CD4-positive, CD25-positive, alpha-beta regulatory T cell (primary cell): ENCODE measurements at regions not wholly inside any gene's neighbourhood (a gene's known extent, or its start where the extent isn't known, plus 50 kb on each side); places are given as distances from the start of the nearest gene placed in this dataset.

Experiments
- ATAC-seq, 2 donors: fragments of 150-1000 bp; cut with Tn5 transposase; one replicate each; pipeline ENCODE4 v1.10.0; 2021; ENCODE audit warnings: low read depth in 2 of 2, moderate number of reproducible peaks in 2 of 2, moderate library complexity in 1 of 2
- DNase-seq, 3 donors: peaks; one replicate each; pipeline versions ENCODE4 v3.0.0 to v3.0.0-alpha.2; 2012 to 2022; ENCODE audit warnings: mixed read lengths in 1 of 3
- H3K27ac ChIP-seq: one replicate; pipeline ENCODE4 v1.7.0; 2013; ENCODE audit warnings: mild to moderate bottlenecking, low read length; ENCODE audit not compliant: insufficient read depth, poor library complexity, severe bottlenecking
- H3K27me3 ChIP-seq: one replicate; pipeline ENCODE4 v1.7.0; 2013; ENCODE audit warnings: low read length; ENCODE audit not compliant: control insufficient read depth, insufficient read depth
- H3K36me3 ChIP-seq: one replicate; pipeline ENCODE4 v1.7.0; 2013; ENCODE audit warnings: mild to moderate bottlenecking, low read length, moderate library complexity; ENCODE audit not compliant: control insufficient read depth, insufficient read depth
- H3K4me1 ChIP-seq: 2 replicates; pipeline ENCODE4 v1.7.0; 2013; ENCODE audit warnings: mild to moderate bottlenecking, low read length; ENCODE audit not compliant: insufficient read depth, control insufficient read depth, poor library complexity, severe bottlenecking
- H3K4me3 ChIP-seq: one replicate; pipeline ENCODE4 v1.7.0; 2013; ENCODE audit warnings: low read depth, mild to moderate bottlenecking, low read length, moderate library complexity
- H3K9me3 ChIP-seq, 2 experiments: 1 replicate in 1 of 2; 2 replicates in 1 of 2; pipeline ENCODE4 v1.7.0; 2013; ENCODE audit warnings: low read length in 2 of 2, mild to moderate bottlenecking in 1 of 2, moderate library complexity in 1 of 2; ENCODE audit not compliant: control insufficient read depth in 2 of 2
- H3K27ac Mint-ChIP-seq, 3 donors: one replicate each; pipeline ENCODE4 v1.8.0; 2020 to 2022; ENCODE audit warnings: mild to moderate bottlenecking in 3 of 3, mixed read lengths in 3 of 3, moderate library complexity in 2 of 3
- H3K27me3 Mint-ChIP-seq: one replicate; pipeline ENCODE4 v1.8.0; 2022; ENCODE audit warnings: mild to moderate bottlenecking, mixed read lengths
- H3K36me3 Mint-ChIP-seq: one replicate; pipeline ENCODE4 v1.8.0; 2020; ENCODE audit warnings: mixed read lengths
- H3K4me1 Mint-ChIP-seq, 4 donors: one replicate each; pipeline ENCODE4 v1.8.0; 2020 to 2022; ENCODE audit warnings: mixed read lengths in 4 of 4, mild to moderate bottlenecking in 1 of 4
- H3K4me3 Mint-ChIP-seq, 4 donors: one replicate each; pipeline ENCODE4 v1.8.0; 2020 to 2022; ENCODE audit warnings: mild to moderate bottlenecking in 4 of 4, mixed read lengths in 4 of 4, moderate library complexity in 3 of 4
- H3K9me3 Mint-ChIP-seq, 7 donors: one replicate each; pipeline ENCODE4 v1.8.0; 2020 to 2022; ENCODE audit warnings: mixed read lengths in 7 of 7, mild to moderate bottlenecking in 3 of 7, moderate library complexity in 2 of 7

DNA sequence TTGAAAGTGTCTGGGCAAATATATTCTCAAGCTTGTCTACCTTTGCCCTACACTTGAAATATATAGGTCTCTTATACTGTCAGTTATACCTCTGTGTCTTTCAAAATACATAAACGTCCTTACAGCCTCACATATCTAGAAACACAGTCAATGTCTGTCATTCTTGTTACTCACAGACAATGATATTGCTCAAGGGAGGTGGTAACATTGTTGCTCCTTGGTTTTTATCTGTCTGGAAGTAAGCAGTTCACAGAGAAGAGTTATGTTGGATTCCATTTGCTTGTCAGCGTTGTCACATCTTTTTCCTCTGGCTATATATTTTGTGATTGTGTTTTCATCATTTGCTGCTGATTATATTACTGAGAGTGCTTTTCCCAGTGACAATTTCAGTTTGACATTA is 1528.9 kb downstream of the PCDH7 start:
- H3K36me3 Mint-ChIP-seq = no peaks in the 10 kb centered on the region
- Histone ChIP-seq H3K27me3 (no peaks in the 10 kb centered on the region), H3K4me1 (no peaks in the 10 kb centered on the region), H3K36me3 (no peaks in the 10 kb centered on the region), H3K4me3 (no peak overlapping the region), H3K9me3 (no peaks in the 10 kb centered on the region), H3K27ac (no peak overlapping the region)
- peaks cover 1 to 26% (median 8%) of the 10 kb centered on the region in 7 donors for H3K9me3 Mint-ChIP-seq
- H3K4me1 Mint-ChIP-seq = no peaks in the 10 kb centered on the region
- no peak for ATAC-seq
- no peak overlapping the region for H3K27ac Mint-ChIP-seq
- H3K4me3 Mint-ChIP-seq = no peak overlapping the region
- H3K27me3 Mint-ChIP-seq = no peaks in the 10 kb centered on the region
- no peak for DNase-seq

- Histone ChIP-seq H3K4me3 (no peak overlapping the region), H3K4me1 (no peaks in the 10 kb centered on the region), H3K36me3 (no peaks in the 10 kb centered on the region), H3K9me3 (no peaks in the 10 kb centered on the region), H3K27me3 (no peaks in the 10 kb centered on the region), H3K27ac (no peak overlapping the region)
- ATAC-seq (no peak), DNase-seq (no peak)
- peaks cover 1 to 24% (median 5%) of the 10 kb centered on the region in 7 donors for H3K9me3 Mint-ChIP-seq
- no peak overlapping the region for H3K4me3 Mint-ChIP-seq
- no peak overlapping the region for H3K27ac Mint-ChIP-seq
- H3K4me1 Mint-ChIP-seq = no peaks in the 10 kb centered on the region
- no peaks in the 10 kb centered on the region for H3K27me3 Mint-ChIP-seq
- H3K36me3 Mint-ChIP-seq = no peaks in the 10 kb centered on the region
Observed at GRCh38 chr4:32251126-32251525, 1531.0 kb downstream of the PCDH7 start.

DNA sequence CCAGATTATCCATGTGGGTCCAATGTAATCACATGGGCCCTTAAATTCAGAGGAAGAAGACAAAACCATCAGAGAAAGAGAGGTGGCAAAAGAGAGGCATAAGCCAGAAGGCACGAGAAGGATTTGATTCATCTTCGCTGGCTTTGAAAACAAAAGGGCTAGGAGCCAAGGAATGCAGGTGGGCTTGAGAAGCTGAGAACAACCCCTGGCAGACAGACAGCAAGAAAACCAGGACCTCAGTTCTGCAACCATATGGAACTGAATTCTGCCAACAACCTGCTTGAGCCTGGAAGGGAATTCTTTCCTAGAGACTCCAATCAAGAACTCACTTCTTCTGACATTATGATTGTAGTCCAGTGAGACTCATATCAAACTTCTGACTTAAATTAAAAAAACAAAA is 1531.8 kb downstream of the PCDH7 start:
- DNase-seq = no peak
- H3K4me3 Mint-ChIP-seq = no peak overlapping the region

DNA sequence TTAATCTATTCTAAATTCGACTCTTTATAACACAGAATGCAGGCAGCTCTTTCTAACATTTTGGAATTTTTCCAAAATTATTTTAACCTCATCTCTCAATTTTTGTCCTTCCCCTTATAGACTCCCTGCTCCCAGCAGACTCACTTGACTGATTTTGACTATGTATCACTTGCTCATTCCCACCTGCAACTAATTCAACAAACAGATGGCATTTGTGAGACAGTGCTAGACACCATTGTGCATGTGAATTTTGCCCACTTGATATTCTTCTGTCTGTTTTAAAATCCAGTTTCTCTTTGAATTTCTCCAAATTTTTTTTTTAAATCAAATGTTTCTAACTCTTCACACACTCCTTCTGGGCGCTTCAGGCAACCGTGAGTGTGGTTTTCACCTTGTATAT is 1534.0 kb downstream of the PCDH7 start:
- no peak for ATAC-seq
- no peaks in the 10 kb centered on the region for H3K36me3 ChIP-seq
- Mint-ChIP-seq H3K4me3 (no peak overlapping the region), H3K27me3 (no peaks in the 10 kb centered on the region), H3K27ac (no peak overlapping the region), H3K9me3 (peaks cover 2 to 28% (median 5%) of the 10 kb centered on the region in 7 donors), H3K4me1 (no peaks in the 10 kb centered on the region), H3K36me3 (no peaks in the 10 kb centered on the region)
- H3K27ac ChIP-seq = no peak overlapping the region
- DNase-seq = no peak
- H3K4me3 ChIP-seq = no peak overlapping the region
- no peaks in the 10 kb centered on the region for H3K27me3 ChIP-seq
- no peaks in the 10 kb centered on the region for H3K9me3 ChIP-seq
- no peaks in the 10 kb centered on the region for H3K4me1 ChIP-seq

More for the DNA sequence above, 1531.8 kb downstream of the PCDH7 start:
- Mint-ChIP-seq H3K27me3 (no peaks in the 10 kb centered on the region), H3K27ac (no peak overlapping the region), H3K36me3 (no peaks in the 10 kb centered on the region), H3K4me1 (no peaks in the 10 kb centered on the region), H3K9me3 (peaks cover 2 to 23% (median 6%) of the 10 kb centered on the region in 7 donors)
- ATAC-seq = no peak
- Histone ChIP-seq H3K27me3 (no peaks in the 10 kb centered on the region), H3K27ac (no peak overlapping the region), H3K9me3 (no peaks in the 10 kb centered on the region), H3K36me3 (no peaks in the 10 kb centered on the region), H3K4me3 (no peak overlapping the region), H3K4me1 (no peaks in the 10 kb centered on the region)

- H3K27ac ChIP-seq = no peak overlapping the region
- no peak for DNase-seq
- H3K27me3 ChIP-seq = no peaks in the 10 kb centered on the region
- Mint-ChIP-seq H3K27ac (no peak overlapping the region), H3K27me3 (no peaks in the 10 kb centered on the region), H3K9me3 (peaks cover 0 to 18% (median 2%) of the 10 kb centered on the region in 7 donors), H3K36me3 (no peaks in the 10 kb centered on the region), H3K4me1 (no peaks in the 10 kb centered on the region), H3K4me3 (no peak overlapping the region)
- H3K9me3 ChIP-seq = no peaks in the 10 kb centered on the region
- H3K36me3 ChIP-seq = no peaks in the 10 kb centered on the region
- no peak for ATAC-seq
- no peaks in the 10 kb centered on the region for H3K4me1 ChIP-seq
- H3K4me3 ChIP-seq = no peak overlapping the region
Observed at GRCh38 chr4:32258986-32259385, 1538.8 kb downstream of the PCDH7 start.

- Histone ChIP-seq H3K27me3 (no peaks in the 10 kb centered on the region), H3K27ac (no peak overlapping the region), H3K4me3 (no peak overlapping the region), H3K36me3 (no peaks in the 10 kb centered on the region), H3K9me3 (no peaks in the 10 kb centered on the region), H3K4me1 (no peaks in the 10 kb centered on the region)
- Mint-ChIP-seq H3K4me1 (no peaks in the 10 kb centered on the region), H3K27me3 (no peaks in the 10 kb centered on the region), H3K36me3 (no peaks in the 10 kb centered on the region), H3K4me3 (no peak overlapping the region), H3K9me3 (peaks cover 0 to 12% (median 4%) of the 10 kb centered on the region in 7 donors), H3K27ac (no peak overlapping the region)
- ATAC-seq (no peak), DNase-seq (no peak)
Observed at GRCh38 chr4:32261196-32261595, 1541.0 kb downstream of the PCDH7 start.

- Histone ChIP-seq H3K9me3 (no peaks in the 10 kb centered on the region), H3K27me3 (no peaks in the 10 kb centered on the region), H3K27ac (no peak overlapping the region), H3K4me3 (no peak overlapping the region), H3K4me1 (no peaks in the 10 kb centered on the region), H3K36me3 (no peaks in the 10 kb centered on the region)
- Mint-ChIP-seq H3K27ac (no peak overlapping the region), H3K36me3 (no peaks in the 10 kb centered on the region), H3K9me3 (peaks cover 0 to 14% (median 9%) of the 10 kb centered on the region in 7 donors), H3K4me1 (no peaks in the 10 kb centered on the region), H3K27me3 (no peaks in the 10 kb centered on the region), H3K4me3 (no peak overlapping the region)
- ATAC-seq (no peak), DNase-seq (no peak)
Observed at GRCh38 chr4:32268863-32269262, 1548.7 kb downstream of the PCDH7 start.

GRCh38 chr4:32290102-32290501 is 1569.9 kb downstream of the PCDH7 start:
- Mint-ChIP-seq H3K4me1 (no peaks in the 10 kb centered on the region), H3K9me3 (peaks cover 0 to 17% (median 3%) of the 10 kb centered on the region in 7 donors), H3K27me3 (no peaks in the 10 kb centered on the region), H3K4me3 (no peak overlapping the region), H3K36me3 (no peaks in the 10 kb centered on the region), H3K27ac (no peak overlapping the region)
- DNase-seq (no peak), ATAC-seq (no peak)
- Histone ChIP-seq H3K27ac (no peak overlapping the region), H3K4me3 (no peak overlapping the region), H3K4me1 (no peaks in the 10 kb centered on the region), H3K36me3 (no peaks in the 10 kb centered on the region), H3K27me3 (no peaks in the 10 kb centered on the region), H3K9me3 (peaks cover 3% of the 10 kb centered on the region in 2 experiments)
